Thoracic aorta (tissue), 2 donors: ENCODE measurements at regions not wholly inside any gene's neighbourhood (a gene's known extent, or its start where the extent isn't known, plus 50 kb on each side); places are given as distances from the start of the nearest gene placed in this dataset.
A peak's percentile ranks its signal among the peaks of the same experiment; 100 is the strongest.

Source experiments
- ATAC-seq: fragments of 150-250 bp; one replicate; pipeline ENCODE4 v1.8.0; 2017; ENCODE audit warnings: low read depth; ENCODE audit not compliant: insufficient number of reproducible peaks, low FRiP score
- DNase-seq: peaks from one replicate; pipeline ENCODE4 v3.0.0-alpha.2; 2020; ENCODE audit warnings: low spot score
- H3K27ac ChIP-seq, 2 donors: fragments of 200-600 bp; sonication (generic); 1 replicate in 1 of 2; 2 replicates in 1 of 2; pipeline ENCODE4 v1.5.1; 2016; ENCODE audit warnings: mild to moderate bottlenecking in 2 of 2, moderate library complexity in 2 of 2
- H3K27me3 ChIP-seq: fragments of 200-600 bp; sonication (generic); replicated peaks from 2 replicates; pipeline ENCODE4 v1.6.0; 2016; ENCODE audit warnings: mild to moderate bottlenecking; ENCODE audit not compliant: insufficient read depth
- H3K36me3 ChIP-seq: fragments of 200-600 bp; sonication (generic); one replicate; pipeline ENCODE4 v1.5.1; 2016
- H3K4me1 ChIP-seq, 2 donors: fragments of 200-600 bp; sonication (generic); 1 replicate in 1 of 2; 2 replicates in 1 of 2; pipeline versions ENCODE4 v1.5.1 to v1.6.0; 2016; ENCODE audit warnings: low read depth in 2 of 2, mild to moderate bottlenecking in 1 of 2; ENCODE audit not compliant: control insufficient read depth in 1 of 2
- H3K4me3 ChIP-seq: fragments of 200-600 bp; sonication (generic); 2 replicates; pipeline ENCODE4 v1.5.1; 2016; ENCODE audit warnings: mild to moderate bottlenecking
- H3K9me3 ChIP-seq: fragments of 200-600 bp; sonication (generic); 2 replicates; pipeline ENCODE4 v1.5.1; 2016
- TF ChIP-seq, protein P1 (sequence below): fragments of 200-600 bp; sonication (generic); IDR thresholded peaks from one replicate; pipeline ENCODE4 v1.5.1; 2019; ENCODE audit warnings: antibody characterized with exemption

DNA sequence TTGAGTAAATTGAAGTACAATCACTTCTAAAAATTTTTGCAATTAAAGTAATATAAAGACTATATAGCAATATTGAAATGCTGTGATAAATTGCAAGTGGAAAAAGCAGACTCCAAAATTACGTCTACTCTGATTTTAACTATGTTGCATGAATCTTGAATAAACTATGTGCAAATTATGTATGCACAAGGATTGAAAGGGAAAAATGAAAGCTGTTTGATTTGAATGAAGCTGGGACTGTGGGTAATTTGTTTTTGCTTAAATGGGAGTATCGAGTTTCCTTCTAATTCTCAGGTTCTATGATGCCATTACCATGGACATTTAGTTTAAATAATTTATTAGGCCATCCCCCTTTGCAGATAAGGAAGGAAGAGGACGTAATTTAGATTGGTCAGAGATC is 198.7 kb upstream of the MYLIP start:
- no peaks in the 10 kb centered on the region for H3K36me3 ChIP-seq
- ATAC-seq (no peak), DNase-seq (no peak)
- H3K27ac ChIP-seq, result no peak overlapping the region
- no peak overlapping the region for H3K4me3 ChIP-seq
- TF ChIP-seq, protein P1, sequence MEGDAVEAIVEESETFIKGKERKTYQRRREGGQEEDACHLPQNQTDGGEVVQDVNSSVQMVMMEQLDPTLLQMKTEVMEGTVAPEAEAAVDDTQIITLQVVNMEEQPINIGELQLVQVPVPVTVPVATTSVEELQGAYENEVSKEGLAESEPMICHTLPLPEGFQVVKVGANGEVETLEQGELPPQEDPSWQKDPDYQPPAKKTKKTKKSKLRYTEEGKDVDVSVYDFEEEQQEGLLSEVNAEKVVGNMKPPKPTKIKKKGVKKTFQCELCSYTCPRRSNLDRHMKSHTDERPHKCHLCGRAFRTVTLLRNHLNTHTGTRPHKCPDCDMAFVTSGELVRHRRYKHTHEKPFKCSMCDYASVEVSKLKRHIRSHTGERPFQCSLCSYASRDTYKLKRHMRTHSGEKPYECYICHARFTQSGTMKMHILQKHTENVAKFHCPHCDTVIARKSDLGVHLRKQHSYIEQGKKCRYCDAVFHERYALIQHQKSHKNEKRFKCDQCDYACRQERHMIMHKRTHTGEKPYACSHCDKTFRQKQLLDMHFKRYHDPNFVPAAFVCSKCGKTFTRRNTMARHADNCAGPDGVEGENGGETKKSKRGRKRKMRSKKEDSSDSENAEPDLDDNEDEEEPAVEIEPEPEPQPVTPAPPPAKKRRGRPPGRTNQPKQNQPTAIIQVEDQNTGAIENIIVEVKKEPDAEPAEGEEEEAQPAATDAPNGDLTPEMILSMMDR, result no peak
- H3K27me3 ChIP-seq, result no peaks in the 10 kb centered on the region
- no peaks in the 10 kb centered on the region for H3K9me3 ChIP-seq
- H3K4me1 ChIP-seq, result peaks cover 6 to 13% of the 10 kb centered on the region in 2 donors

GRCh38 chr6:15929685-15930084 is 199.2 kb upstream of the MYLIP start:
- H3K27me3 ChIP-seq, result no peaks in the 10 kb centered on the region
- no peak overlapping the region for H3K27ac ChIP-seq
- peaks cover 6 to 13% of the 10 kb centered on the region in 2 donors for H3K4me1 ChIP-seq
- ATAC-seq (no peak), DNase-seq (no peak)
- no peak overlapping the region for H3K4me3 ChIP-seq
- no peaks in the 10 kb centered on the region for H3K36me3 ChIP-seq
- no peaks in the 10 kb centered on the region for H3K9me3 ChIP-seq
- TF ChIP-seq, protein P1, result no peak

- TF ChIP-seq, protein P1, result no peak
- DNase-seq (no peak), ATAC-seq (no peak)
- Histone ChIP-seq H3K4me1 (peaks cover 6 to 21% of the 10 kb centered on the region in 2 donors), H3K36me3 (no peaks in the 10 kb centered on the region), H3K27ac (no peak overlapping the region), H3K9me3 (no peaks in the 10 kb centered on the region), H3K4me3 (no peak overlapping the region), H3K27me3 (no peaks in the 10 kb centered on the region)
These were observed 201.2 kb upstream of the MYLIP start for GRCh38 chr6:15927531-15928225.

GRCh38 chr6:15926256-15926655 is 202.6 kb upstream of the MYLIP start:
- peak overlapping the region; percentile 44 to 57 for H3K27ac ChIP-seq
- H3K4me3 ChIP-seq, result no peak overlapping the region
- no peaks in the 10 kb centered on the region for H3K27me3 ChIP-seq
- H3K9me3 ChIP-seq, result no peaks in the 10 kb centered on the region
- no peak for DNase-seq
- H3K4me1 ChIP-seq, result peaks cover 8 to 30% of the 10 kb centered on the region in 2 donors
- no peak for ATAC-seq
- no peaks in the 10 kb centered on the region for H3K36me3 ChIP-seq
- TF ChIP-seq, protein P1, result no peak

GRCh38 chr6:15924893-15925292 is 204.0 kb upstream of the MYLIP start:
- no peaks in the 10 kb centered on the region for H3K9me3 ChIP-seq
- ATAC-seq (no peak), DNase-seq (no peak)
- H3K27me3 ChIP-seq, result no peaks in the 10 kb centered on the region
- H3K4me3 ChIP-seq, result no peak overlapping the region
- H3K27ac ChIP-seq, result no peak overlapping the region
- no peaks in the 10 kb centered on the region for H3K36me3 ChIP-seq
- H3K4me1 ChIP-seq, result peaks cover 8 to 30% of the 10 kb centered on the region in 2 donors
- TF ChIP-seq, protein P1, result no peak
